ENCODE measurements at regions not wholly inside any gene's neighbourhood (a gene's known extent, or its start where the extent isn't known, plus 50 kb on each side); places are given as distances from the start of the nearest gene placed in this dataset.

GRCh38 chr3:16794257-16794656 lies 90.5 kb upstream of the PLCL2 start:
- no peak for TF ChIP-seq CTCF (conservative IDR thresholded peaks at IDR 0.05)
- no peaks in the 10 kb centered on the region for H3K36me3 Mint-ChIP-seq (ENCODE audit: low read depth)
- no peaks in the 10 kb centered on the region for H3K4me1 Mint-ChIP-seq
- H3K27ac Mint-ChIP-seq (ENCODE audit: unreplicated experiment): no peak overlapping the region
- no peak overlapping the region for H3K4me3 Mint-ChIP-seq
- no peaks in the 10 kb centered on the region for H3K9me3 Mint-ChIP-seq
- no peak for DNase-seq (ENCODE audit: low read depth, low spot score)
- peaks cover 3% of the 10 kb centered on the region for H3K27me3 Mint-ChIP-seq (ENCODE audit: low read depth)

- no peak overlapping the region for H3K4me3 Mint-ChIP-seq
- no peaks in the 10 kb centered on the region for H3K36me3 Mint-ChIP-seq (ENCODE audit: low read depth)
- peaks cover 3% of the 10 kb centered on the region for H3K27me3 Mint-ChIP-seq (ENCODE audit: low read depth)
- DNase-seq (ENCODE audit: low read depth, low spot score): no peak
- no peaks in the 10 kb centered on the region for H3K9me3 Mint-ChIP-seq
- no peak for TF ChIP-seq CTCF (conservative IDR thresholded peaks at IDR 0.05)
- no peak overlapping the region for H3K27ac Mint-ChIP-seq (ENCODE audit: unreplicated experiment)
- H3K4me1 Mint-ChIP-seq: no peaks in the 10 kb centered on the region
Measured at GRCh38 chr3:16795581-16795980, 89.2 kb upstream of the PLCL2 start.

GRCh38 chr3:16797831-16798230 lies 86.9 kb upstream of the PLCL2 start:
- Mint-ChIP-seq H3K36me3 (ENCODE audit: low read depth) (no peaks in the 10 kb centered on the region), H3K4me1 (no peaks in the 10 kb centered on the region), H3K4me3 (no peak overlapping the region)

GRCh38 chr3:16798738-16799137 lies 86.0 kb upstream of the PLCL2 start:
- no peaks in the 10 kb centered on the region for H3K36me3 Mint-ChIP-seq (ENCODE audit: low read depth)
- H3K27me3 Mint-ChIP-seq (ENCODE audit: low read depth): no peaks in the 10 kb centered on the region
- TF ChIP-seq CTCF (conservative IDR thresholded peaks at IDR 0.05): no peak
- no peaks in the 10 kb centered on the region for H3K9me3 Mint-ChIP-seq
- H3K4me1 Mint-ChIP-seq: no peaks in the 10 kb centered on the region
- H3K4me3 Mint-ChIP-seq: no peak overlapping the region
- no peak for DNase-seq (ENCODE audit: low read depth, low spot score)
- no peak overlapping the region for H3K27ac Mint-ChIP-seq (ENCODE audit: unreplicated experiment)

More at GRCh38 chr3:16797831-16798230, 86.9 kb upstream of the PLCL2 start:
- no peak for TF ChIP-seq CTCF (conservative IDR thresholded peaks at IDR 0.05)
- no peak overlapping the region for H3K27ac Mint-ChIP-seq (ENCODE audit: unreplicated experiment)
- DNase-seq (ENCODE audit: low read depth, low spot score): no peak
- peaks cover 3% of the 10 kb centered on the region for H3K27me3 Mint-ChIP-seq (ENCODE audit: low read depth)
- H3K9me3 Mint-ChIP-seq: no peaks in the 10 kb centered on the region

GRCh38 chr3:16800361-16800760 lies 84.4 kb upstream of the PLCL2 start:
- H3K4me3 Mint-ChIP-seq: no peak overlapping the region
- no peak for TF ChIP-seq CTCF (conservative IDR thresholded peaks at IDR 0.05)
- no peak overlapping the region for H3K27ac Mint-ChIP-seq (ENCODE audit: unreplicated experiment)
- no peaks in the 10 kb centered on the region for H3K27me3 Mint-ChIP-seq (ENCODE audit: low read depth)
- H3K4me1 Mint-ChIP-seq: no peaks in the 10 kb centered on the region
- DNase-seq (ENCODE audit: low read depth, low spot score): no peak
- H3K9me3 Mint-ChIP-seq: no peaks in the 10 kb centered on the region
- H3K36me3 Mint-ChIP-seq (ENCODE audit: low read depth): no peaks in the 10 kb centered on the region

- Mint-ChIP-seq H3K27ac (ENCODE audit: unreplicated experiment) (no peak overlapping the region), H3K9me3 (no peaks in the 10 kb centered on the region), H3K4me1 (no peaks in the 10 kb centered on the region), H3K36me3 (ENCODE audit: low read depth) (no peaks in the 10 kb centered on the region), H3K4me3 (no peak overlapping the region), H3K27me3 (ENCODE audit: low read depth) (no peaks in the 10 kb centered on the region)
- no peak for TF ChIP-seq CTCF (conservative IDR thresholded peaks at IDR 0.05)
- no peak for DNase-seq (ENCODE audit: low read depth, low spot score)
Measured at GRCh38 chr3:16801223-16801622, 83.5 kb upstream of the PLCL2 start.

All from neural crest cell (in vitro differentiated cells).